ENCODE measurements at regions not wholly inside any gene's neighbourhood (a gene's known extent, or its start where the extent isn't known, plus 50 kb on each side); places are given as distances from the start of the nearest gene placed in this dataset.

GRCh38 chr15:97483232-97483631 lies 477.3 kb upstream of the ARRDC4 start:
- no peak for DNase-seq (ENCODE audit: low read depth in 2 of 2)

GRCh38 chr15:97490429-97490828 lies 470.1 kb upstream of the ARRDC4 start:
- no peak for DNase-seq (ENCODE audit: low read depth in 2 of 2)

- DNase-seq (ENCODE audit: low read depth in 2 of 2): no peak
Observed at GRCh38 chr15:97501291-97501690, 459.2 kb upstream of the ARRDC4 start.

GRCh38 chr15:97502038-97502437 lies 458.5 kb upstream of the ARRDC4 start:
- no peak for DNase-seq (ENCODE audit: low read depth in 2 of 2)

GRCh38 chr15:97504031-97504792 lies 456.3 kb upstream of the ARRDC4 start:
- no peak for DNase-seq (ENCODE audit: low read depth in 2 of 2)

- DNase-seq (ENCODE audit: low read depth in 2 of 2): no peak
Observed at GRCh38 chr15:97517737-97518136, 442.8 kb upstream of the ARRDC4 start.

- DNase-seq (ENCODE audit: low read depth in 2 of 2): no peak
Observed at GRCh38 chr15:97520689-97521088, 439.8 kb upstream of the ARRDC4 start.

GRCh38 chr15:97521381-97522285 lies 438.9 kb upstream of the ARRDC4 start:
- DNase-seq (ENCODE audit: low read depth in 2 of 2): no peak

- no peak for DNase-seq (ENCODE audit: low read depth in 2 of 2)
Observed at GRCh38 chr15:97522347-97522746, 438.2 kb upstream of the ARRDC4 start.

- DNase-seq (ENCODE audit: low read depth in 2 of 2): no peak
Observed at GRCh38 chr15:97525809-97526208, 434.7 kb upstream of the ARRDC4 start.

- no peak for DNase-seq (ENCODE audit: low read depth in 2 of 2)
Observed at GRCh38 chr15:97528238-97528637, 432.3 kb upstream of the ARRDC4 start.

GRCh38 chr15:97545799-97546198 lies 414.7 kb upstream of the ARRDC4 start:
- no peak for DNase-seq (ENCODE audit: low read depth in 2 of 2)

- DNase-seq (ENCODE audit: low read depth in 2 of 2): no peak
Observed at GRCh38 chr15:97547381-97547780, 413.1 kb upstream of the ARRDC4 start.

- DNase-seq (ENCODE audit: low read depth in 2 of 2): no peak
Observed at GRCh38 chr15:97561529-97561928, 399.0 kb upstream of the ARRDC4 start.

- DNase-seq (ENCODE audit: low read depth in 2 of 2): no peak
Observed at GRCh38 chr15:97563516-97563915, 397.0 kb upstream of the ARRDC4 start.

GRCh38 chr15:97566961-97567360 lies 393.5 kb upstream of the ARRDC4 start:
- no peak for DNase-seq (ENCODE audit: low read depth in 2 of 2)

GRCh38 chr15:97567411-97567810 lies 393.1 kb upstream of the ARRDC4 start:
- DNase-seq (ENCODE audit: low read depth in 2 of 2): no peak

GRCh38 chr15:97576929-97577645 lies 383.4 kb upstream of the ARRDC4 start:
- no peak for DNase-seq (ENCODE audit: low read depth in 2 of 2)

- no peak for DNase-seq (ENCODE audit: low read depth in 2 of 2)
Observed at GRCh38 chr15:97585408-97585807, 375.1 kb upstream of the ARRDC4 start.

- DNase-seq (ENCODE audit: low read depth in 2 of 2): no peak
Observed at GRCh38 chr15:97592778-97593177, 367.7 kb upstream of the ARRDC4 start.

- DNase-seq (ENCODE audit: low read depth in 2 of 2): no peak
Observed at GRCh38 chr15:97597801-97598200, 362.7 kb upstream of the ARRDC4 start.

- DNase-seq (ENCODE audit: low read depth in 2 of 2): no peak
Observed at GRCh38 chr15:97598353-97598798, 362.1 kb upstream of the ARRDC4 start.

All from activated CD8-positive, alpha-beta memory T cell treated with anti-CD3 and anti-CD28 coated beads for 4 hours (primary cell).